Uterus (tissue), 3 donors: ENCODE measurements at regions not wholly inside any gene's neighbourhood (a gene's known extent, or its start where the extent isn't known, plus 50 kb on each side); places are given as distances from the start of the nearest gene placed in this dataset.

ENCODE experiments used
- DNase-seq, 2 donors: peaks; one replicate each; pipeline ENCODE4 v3.0.0-alpha.2; 2019 to 2020
- H3K27ac ChIP-seq, 2 donors: fragments of 200-600 bp; sonication (generic); 1 replicate in 1 of 2; 2 replicates in 1 of 2; pipeline ENCODE4 v1.5.1; 2016 to 2018
- H3K27me3 ChIP-seq, 2 donors: fragments of 200-600 bp; sonication (generic); one replicate each; pipeline ENCODE4 v1.5.1; 2018 to 2019; ENCODE audit warnings: control low read depth in 1 of 2
- H3K36me3 ChIP-seq, 2 donors: fragments of 200-600 bp; sonication (generic); one replicate each; pipeline ENCODE4 v1.5.1; 2019; ENCODE audit warnings: control low read depth in 1 of 2
- H3K4me1 ChIP-seq, 2 donors: fragments of 200-600 bp; sonication (generic); one replicate each; pipeline ENCODE4 v1.5.1; 2018 to 2019; ENCODE audit warnings: control low read depth in 1 of 2
- H3K4me3 ChIP-seq, 2 donors: fragments of 200-600 bp; sonication (generic); 1 replicate in 1 of 2; 2 replicates in 1 of 2; pipeline ENCODE4 v1.5.1; 2018 to 2019; ENCODE audit warnings: mild to moderate bottlenecking in 1 of 2
- H3K9me3 ChIP-seq, 2 donors: fragments of 200-600 bp; sonication (generic); one replicate each; pipeline ENCODE4 v1.5.1; 2019; ENCODE audit warnings: control low read depth in 1 of 2
- POLR2A ChIP-seq, 2 donors: fragments of 450-650 bp; IDR thresholded peaks; one replicate each; pipeline ENCODE4 v1.6.1; 2016; ENCODE audit warnings: antibody characterized with exemption in 2 of 2, mild to moderate bottlenecking in 1 of 2, moderate library complexity in 1 of 2
- intact Hi-C: fragments of 100-400 bp; cut with DNase I; formaldehyde crosslinking; loops from one replicate; pipeline ENCODE4 v1.15.1; 2023; ENCODE audit warnings: low total_unique reads
- TF ChIP-seq, protein P1 (sequence below), 4 experiments: fragments of 200-600 bp in 2 of 4; fragments of 450-650 bp in 2 of 4; sonication (generic) in 2 of 4; IDR thresholded peaks; one replicate each; pipeline ENCODE4 v1.5.1; 2016 to 2019; ENCODE audit warnings: antibody characterized with exemption in 4 of 4, mild to moderate bottlenecking in 2 of 4, moderate library complexity in 1 of 4
- donor health status: DM: yes; HTN: yes; CAD: no.

DNA sequence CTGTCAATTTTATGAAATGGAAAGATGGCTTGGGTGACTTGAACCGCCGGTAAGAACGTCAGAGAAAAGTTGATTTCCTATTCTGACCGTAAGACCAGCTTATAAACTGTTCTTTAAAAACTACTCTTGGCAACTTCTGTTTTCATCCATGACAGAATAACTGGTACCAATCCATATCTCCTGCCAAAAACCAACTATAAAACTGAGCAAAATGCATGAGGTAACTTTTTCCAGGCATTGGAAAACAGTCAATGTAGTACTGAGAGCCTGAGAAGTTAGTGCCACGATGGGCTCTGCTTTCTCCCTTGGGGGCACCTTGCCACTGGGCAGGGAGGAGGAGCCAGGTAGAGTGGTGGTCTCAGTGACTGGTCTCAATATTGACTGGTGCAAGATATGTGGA lies 615.2 kb upstream of the TBL1XR1 start:
- H3K4me1 ChIP-seq = no peaks in the 10 kb centered on the region
- H3K9me3 ChIP-seq = no peaks in the 10 kb centered on the region
- no peaks in the 10 kb centered on the region for H3K36me3 ChIP-seq
- no peak for TF ChIP-seq POLR2A (IDR thresholded peaks at IDR 0.05)
- TF ChIP-seq, protein P1, sequence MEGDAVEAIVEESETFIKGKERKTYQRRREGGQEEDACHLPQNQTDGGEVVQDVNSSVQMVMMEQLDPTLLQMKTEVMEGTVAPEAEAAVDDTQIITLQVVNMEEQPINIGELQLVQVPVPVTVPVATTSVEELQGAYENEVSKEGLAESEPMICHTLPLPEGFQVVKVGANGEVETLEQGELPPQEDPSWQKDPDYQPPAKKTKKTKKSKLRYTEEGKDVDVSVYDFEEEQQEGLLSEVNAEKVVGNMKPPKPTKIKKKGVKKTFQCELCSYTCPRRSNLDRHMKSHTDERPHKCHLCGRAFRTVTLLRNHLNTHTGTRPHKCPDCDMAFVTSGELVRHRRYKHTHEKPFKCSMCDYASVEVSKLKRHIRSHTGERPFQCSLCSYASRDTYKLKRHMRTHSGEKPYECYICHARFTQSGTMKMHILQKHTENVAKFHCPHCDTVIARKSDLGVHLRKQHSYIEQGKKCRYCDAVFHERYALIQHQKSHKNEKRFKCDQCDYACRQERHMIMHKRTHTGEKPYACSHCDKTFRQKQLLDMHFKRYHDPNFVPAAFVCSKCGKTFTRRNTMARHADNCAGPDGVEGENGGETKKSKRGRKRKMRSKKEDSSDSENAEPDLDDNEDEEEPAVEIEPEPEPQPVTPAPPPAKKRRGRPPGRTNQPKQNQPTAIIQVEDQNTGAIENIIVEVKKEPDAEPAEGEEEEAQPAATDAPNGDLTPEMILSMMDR (IDR thresholded peaks at IDR 0.05) = no peak
- intact Hi-C loops = no loop called here
- DNase-seq = no peak
- H3K27ac ChIP-seq = peak overlapping the region; percentile 14 to 15
- no peaks in the 10 kb centered on the region for H3K27me3 ChIP-seq
- no peak overlapping the region for H3K4me3 ChIP-seq

DNA sequence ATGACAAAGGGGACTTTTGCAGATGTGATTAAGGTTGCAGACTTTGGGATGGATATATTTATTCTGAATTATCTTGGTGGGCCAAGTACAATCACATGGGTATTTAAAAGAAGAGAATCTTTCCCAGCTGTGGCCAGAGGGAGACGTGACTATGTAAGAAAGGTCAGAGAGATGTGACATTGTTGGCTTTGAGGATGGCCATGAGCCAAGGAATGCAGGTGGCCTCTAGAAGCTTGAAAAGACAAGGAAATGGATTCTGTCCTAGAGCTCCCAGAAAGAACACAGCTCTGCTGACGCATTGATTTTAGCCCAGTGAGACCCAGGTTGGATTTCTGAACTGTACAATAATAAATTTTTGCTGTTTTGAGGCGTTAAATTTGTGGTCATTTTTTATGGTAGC lies 616.0 kb upstream of the TBL1XR1 start:
- Histone ChIP-seq H3K27ac (peak overlapping the region; percentile 14 to 15), H3K36me3 (no peaks in the 10 kb centered on the region), H3K4me3 (no peak overlapping the region), H3K27me3 (no peaks in the 10 kb centered on the region), H3K9me3 (no peaks in the 10 kb centered on the region), H3K4me1 (no peaks in the 10 kb centered on the region)
- intact Hi-C loops = no loop called here
- DNase-seq = peak in 1 of 2 donors; percentile 44
- TF ChIP-seq, protein P1 (IDR thresholded peaks at IDR 0.05) = no peak
- no peak for TF ChIP-seq POLR2A (IDR thresholded peaks at IDR 0.05)

DNA sequence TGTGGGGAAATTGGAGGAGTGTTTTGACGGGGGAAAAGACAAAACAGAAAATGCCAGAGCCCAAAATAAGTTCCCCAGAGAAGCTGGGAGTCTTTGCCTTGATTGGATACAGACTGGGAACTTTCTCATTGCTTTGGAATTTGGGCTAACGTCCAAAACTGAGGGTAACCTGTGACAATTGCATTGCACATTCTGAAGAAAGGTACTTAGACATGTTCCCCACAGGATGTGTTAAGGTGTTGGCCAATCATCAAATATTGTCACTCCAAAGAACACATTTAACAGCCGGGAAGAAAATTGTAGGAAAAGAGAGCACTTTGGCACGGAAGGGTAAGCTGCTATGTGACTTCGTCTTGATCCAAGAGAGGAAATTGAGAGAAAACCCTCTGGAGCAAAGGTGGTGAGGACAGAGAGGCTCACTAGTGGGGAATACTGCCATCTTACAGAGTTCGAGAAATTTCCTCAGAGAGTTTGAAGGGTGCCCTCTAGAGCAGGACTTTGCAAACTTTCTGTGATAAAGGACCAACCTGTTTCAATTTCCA lies 619.5 kb upstream of the TBL1XR1 start:
- TF ChIP-seq, protein P1 (IDR thresholded peaks at IDR 0.05) = peak in 2 of 4 experiments; percentile 2 to 8
- TF ChIP-seq POLR2A (IDR thresholded peaks at IDR 0.05) = no peak
- H3K27ac ChIP-seq = peak overlapping the region; percentile 43 to 55
- DNase-seq = no peak
- no peaks in the 10 kb centered on the region for H3K27me3 ChIP-seq
- no peaks in the 10 kb centered on the region for H3K36me3 ChIP-seq
- no peaks in the 10 kb centered on the region for H3K4me1 ChIP-seq
- no peak overlapping the region for H3K4me3 ChIP-seq
- H3K9me3 ChIP-seq = no peaks in the 10 kb centered on the region
- intact Hi-C loops = no loop called here

DNA sequence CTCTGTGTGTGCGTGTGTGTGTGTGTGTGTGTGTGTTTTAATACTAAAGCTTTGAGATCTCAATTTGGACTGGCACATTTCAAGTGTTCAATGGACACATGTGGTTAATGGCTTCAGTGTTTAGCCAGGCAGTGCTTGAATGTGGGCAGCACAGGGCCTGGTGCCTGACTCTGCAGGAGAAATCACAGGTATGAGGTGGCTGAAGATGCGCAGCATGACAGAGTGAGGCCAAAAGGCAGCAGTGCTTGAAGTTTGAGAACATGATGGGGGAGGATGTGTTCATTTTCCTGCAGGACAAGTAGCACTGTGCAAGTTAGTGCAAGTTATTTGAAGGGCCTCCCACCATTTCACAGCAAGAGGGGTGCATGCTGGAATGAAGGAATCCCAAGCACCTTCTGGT lies 620.5 kb upstream of the TBL1XR1 start:
- intact Hi-C loops = no loop called here
- H3K9me3 ChIP-seq = no peaks in the 10 kb centered on the region
- H3K36me3 ChIP-seq = no peaks in the 10 kb centered on the region
- H3K4me1 ChIP-seq = no peaks in the 10 kb centered on the region
- TF ChIP-seq, protein P1 (IDR thresholded peaks at IDR 0.05) = no peak
- no peak overlapping the region for H3K4me3 ChIP-seq
- H3K27ac ChIP-seq = no peak overlapping the region
- DNase-seq = no peak
- H3K27me3 ChIP-seq = no peaks in the 10 kb centered on the region

DNA sequence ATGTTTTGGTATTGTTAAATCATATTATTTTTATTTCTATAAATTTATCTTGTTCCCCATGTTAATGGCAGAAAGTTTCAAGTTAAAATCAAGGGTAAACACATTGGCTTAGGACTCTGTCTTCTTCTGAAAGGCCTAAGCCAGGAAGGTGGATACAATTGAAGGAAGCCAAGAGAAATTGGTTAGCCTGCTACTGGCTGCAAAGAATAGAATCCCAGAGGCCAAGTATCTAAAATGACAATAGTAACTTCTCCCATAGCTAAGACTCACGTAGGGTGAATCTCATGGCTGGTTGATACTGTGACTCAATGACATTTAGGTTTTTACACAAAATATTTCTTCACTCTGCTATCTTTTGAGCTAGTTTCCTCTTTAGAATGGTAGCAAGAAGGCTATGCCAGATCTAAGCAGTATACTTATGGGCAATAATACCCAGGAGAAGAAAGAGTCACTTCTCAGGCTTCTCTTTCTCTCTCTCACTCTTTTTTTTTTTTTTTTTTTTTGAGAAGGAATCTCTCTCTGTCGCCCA lies 621.5 kb upstream of the TBL1XR1 start:
- no peaks in the 10 kb centered on the region for H3K27me3 ChIP-seq
- no peak overlapping the region for H3K27ac ChIP-seq
- intact Hi-C loops = no loop called here
- no peak for DNase-seq
- H3K9me3 ChIP-seq = no peaks in the 10 kb centered on the region
- no peaks in the 10 kb centered on the region for H3K4me1 ChIP-seq
- H3K36me3 ChIP-seq = no peaks in the 10 kb centered on the region
- no peak overlapping the region for H3K4me3 ChIP-seq
- TF ChIP-seq, protein P1 (IDR thresholded peaks at IDR 0.05) = no peak
- no peak for TF ChIP-seq POLR2A (IDR thresholded peaks at IDR 0.05)
